ENCODE measurements at regions not wholly inside any gene's neighbourhood (a gene's known extent, or its start where the extent isn't known, plus 50 kb on each side); places are given as distances from the start of the nearest gene placed in this dataset.

- TF ChIP-seq RAD21 (conservative IDR thresholded peaks at IDR 0.05 in 1 of 2, IDR thresholded peaks at IDR 0.05 in 1 of 2) (no peak), CTCF (IDR thresholded peaks at IDR 0.05) (no peak), EP300 (IDR thresholded peaks at IDR 0.05) (no peak), MAX (IDR thresholded peaks at IDR 0.05) (no peak), KDM1A (IDR thresholded peaks at IDR 0.05; ENCODE audit: low read depth) (no peak), REST (IDR thresholded peaks at IDR 0.05) (no peak), POLR2A (IDR thresholded peaks at IDR 0.05; ENCODE audit: low read length) (no peak), MAFK (IDR thresholded peaks at IDR 0.05; ENCODE audit: partially characterized antibody) (no peak), USF2 (IDR thresholded peaks at IDR 0.05) (no peak)
These were observed 1106.9 kb downstream of the TMTC2 start for GRCh38 chr12:83793616-83794015.

All from A549 (cell line).